OCI-LY1 (cell line): ENCODE measurements at regions not wholly inside any gene's neighbourhood (a gene's known extent, or its start where the extent isn't known, plus 50 kb on each side); places are given as distances from the start of the nearest gene placed in this dataset.
A peak's percentile ranks its signal among the peaks of the same experiment; 100 is the strongest.

Source experiments
- H2AFZ ChIP-seq: fragments of 200-600 bp; sonication (generic), shearing (Covaris generic); 2 replicates; pipeline ENCODE4 v1.6.0; 2014; ENCODE audit warnings: antibody characterized with exemption, mild to moderate bottlenecking, low read length
- H3F3A ChIP-seq: fragments of 200-600 bp; sonication (generic), shearing (Covaris generic); 2 replicates; pipeline ENCODE4 v1.6.0; 2014; ENCODE audit warnings: mild to moderate bottlenecking, antibody characterized with exemption, low read length, moderate library complexity; ENCODE audit not compliant: insufficient read depth
- H3K27ac ChIP-seq: fragments of 200-600 bp; sonication (generic); 2 replicates; pipeline ENCODE4 v1.5.1; 2014; ENCODE audit warnings: low read length, mixed run types, mild to moderate bottlenecking, low read depth; ENCODE audit not compliant: poor library complexity, severe bottlenecking
- H3K27me3 ChIP-seq: fragments of 200-600 bp; sonication (generic); 2 replicates; pipeline ENCODE4 v1.6.0; 2014; ENCODE audit warnings: antibody characterized with exemption, mild to moderate bottlenecking, low read length, moderate library complexity; ENCODE audit not compliant: insufficient read depth
- H3K36me3 ChIP-seq: fragments of 200-600 bp; sonication (generic); 2 replicates; pipeline ENCODE4 v1.6.1; 2014; ENCODE audit warnings: mild to moderate bottlenecking, antibody characterized with exemption, low read length, moderate library complexity, mixed read lengths; ENCODE audit not compliant: insufficient read depth
- H3K4me1 ChIP-seq: fragments of 200-600 bp; sonication (generic); 2 replicates; pipeline ENCODE4 v1.5.1; 2014; ENCODE audit warnings: mild to moderate bottlenecking, low read length, moderate library complexity; ENCODE audit not compliant: insufficient read depth, severe bottlenecking
- H3K4me2 ChIP-seq: fragments of 200-600 bp; sonication (generic), shearing (Covaris generic); 2 replicates; pipeline ENCODE4 v1.6.1; 2014; ENCODE audit warnings: low read length
- H3K4me3 ChIP-seq: fragments of 200-600 bp; sonication (generic); 2 replicates; pipeline ENCODE4 v1.5.1; 2014; ENCODE audit warnings: low read length, low read depth, mild to moderate bottlenecking, mixed read lengths; ENCODE audit not compliant: poor library complexity, severe bottlenecking
- H3K79me2 ChIP-seq: fragments of 200-600 bp; shearing (Covaris generic); 2 replicates; pipeline ENCODE4 v1.6.1; 2016; ENCODE audit warnings: mixed run types, low read length, mixed read lengths; ENCODE audit not compliant: insufficient read depth
- H3K9ac ChIP-seq: fragments of 200-600 bp; sonication (generic), shearing (Covaris generic); 2 replicates; pipeline ENCODE4 v1.6.1; 2014; ENCODE audit warnings: mild to moderate bottlenecking, low read length, mixed read lengths
- H3K9me2 ChIP-seq: fragments of 200-600 bp; sonication (generic), shearing (Covaris generic); 2 replicates; pipeline ENCODE4 v1.6.1; 2014; ENCODE audit warnings: low read depth, mild to moderate bottlenecking, low read length, mixed read lengths
- H3K9me3 ChIP-seq: fragments of 200-600 bp; shearing (Covaris generic); 2 replicates; pipeline ENCODE4 v1.6.1; 2014; ENCODE audit warnings: low read length, mixed read lengths
- H4K20me1 ChIP-seq: fragments of 200-600 bp; sonication (generic), shearing (Covaris generic); 2 replicates; pipeline ENCODE4 v1.6.0; 2016; ENCODE audit warnings: mild to moderate bottlenecking, low read length; ENCODE audit not compliant: insufficient read depth
- CTCF ChIP-seq: fragments of 200-600 bp; sonication (generic), shearing (Covaris generic); IDR thresholded peaks from 2 replicates; pipeline ENCODE4 v1.5.1; 2017; ENCODE audit warnings: mild to moderate bottlenecking, antibody characterized with exemption, low read length, moderate library complexity, mixed read lengths
- EZH2 ChIP-seq: fragments of 200-600 bp; sonication (generic), shearing (Covaris generic); IDR thresholded peaks from 2 replicates; pipeline ENCODE4 v1.8.0; 2017; ENCODE audit warnings: borderline replicate concordance, mixed run types, mild to moderate bottlenecking, antibody characterized with exemption, low read length, moderate library complexity, mixed read lengths

- Histone ChIP-seq H4K20me1 (no peaks in the 10 kb centered on the region), H3K79me2 (no peaks in the 10 kb centered on the region), H3K4me2 (peak overlapping the region; percentile 54; the same call in 1 of the 2 replicates), H3K4me3 (peak overlapping the region; percentile 30), H3K9ac (no peak overlapping the region; the same call in 1 of the 2 replicates), H3K27me3 (no peaks in the 10 kb centered on the region; the same call in 1 of the 2 replicates), H3F3A (no peaks in the 10 kb centered on the region), H3K4me1 (peaks cover 6% of the 10 kb centered on the region), H3K9me2 (no peaks in the 10 kb centered on the region), H3K9me3 (no peaks in the 10 kb centered on the region), H3K36me3 (no peaks in the 10 kb centered on the region), H3K27ac (no peak overlapping the region), H2AFZ (0 out of 2 replicates have a peak overlapping the region, but pooled peaks have one; percentile 35)
- TF ChIP-seq EZH2 (no peak), CTCF (no peak)
These were observed 207.9 kb downstream of the ERMARD start for GRCh38 chr6:169959136-169960002.

GRCh38 chr6:169958510-169958909 is 207.1 kb downstream of the ERMARD start:
- no peaks in the 10 kb centered on the region for H3K36me3 ChIP-seq
- H3K4me3 ChIP-seq: no peak overlapping the region
- H3K9me2 ChIP-seq: no peaks in the 10 kb centered on the region
- H3K9me3 ChIP-seq: no peaks in the 10 kb centered on the region
- H3K79me2 ChIP-seq: no peaks in the 10 kb centered on the region
- no peak overlapping the region for H3K9ac ChIP-seq
- H4K20me1 ChIP-seq: no peaks in the 10 kb centered on the region
- no peak overlapping the region for H2AFZ ChIP-seq
- peaks cover 6% of the 10 kb centered on the region for H3K4me1 ChIP-seq
- no peaks in the 10 kb centered on the region for H3F3A ChIP-seq
- no peaks in the 10 kb centered on the region; the same call in 1 of the 2 replicates for H3K27me3 ChIP-seq
- H3K4me2 ChIP-seq: no peak overlapping the region
- no peak overlapping the region for H3K27ac ChIP-seq
- TF ChIP-seq CTCF (no peak), EZH2 (no peak)

- H3K79me2 ChIP-seq: no peaks in the 10 kb centered on the region
- no peak overlapping the region for H3K9ac ChIP-seq
- peaks cover 6% of the 10 kb centered on the region for H3K4me1 ChIP-seq
- H3K27ac ChIP-seq: no peak overlapping the region
- no peaks in the 10 kb centered on the region for H3K9me3 ChIP-seq
- no peaks in the 10 kb centered on the region; the same call in 1 of the 2 replicates for H3K27me3 ChIP-seq
- H2AFZ ChIP-seq: no peak overlapping the region
- no peak overlapping the region for H3K4me3 ChIP-seq
- no peak overlapping the region for H3K4me2 ChIP-seq
- H3K9me2 ChIP-seq: no peaks in the 10 kb centered on the region
- no peaks in the 10 kb centered on the region for H3F3A ChIP-seq
- no peaks in the 10 kb centered on the region for H3K36me3 ChIP-seq
- TF ChIP-seq CTCF (no peak), EZH2 (no peak)
- H4K20me1 ChIP-seq: no peaks in the 10 kb centered on the region
These were observed 206.0 kb downstream of the ERMARD start for GRCh38 chr6:169957351-169957963.
